22Rv1 (cell line): ENCODE measurements at regions not wholly inside any gene's neighbourhood (a gene's known extent, or its start where the extent isn't known, plus 50 kb on each side); places are given as distances from the start of the nearest gene placed in this dataset.

ENCODE experiments used
- H3K27ac ChIP-seq: fragments of 450-650 bp; 2 replicates; pipeline ENCODE4 v1.5.1; 2017
- ZFX ChIP-seq: fragments of 450-650 bp; IDR thresholded peaks from 2 replicates; pipeline ENCODE4 v1.6.1; 2017; ENCODE audit warnings: antibody characterized with exemption, borderline replicate concordance
- TF ChIP-seq, protein P1 (sequence below): fragments of 450-650 bp; IDR thresholded peaks from 2 replicates; pipeline ENCODE4 v1.5.1; 2017; ENCODE audit warnings: mild to moderate bottlenecking

DNA sequence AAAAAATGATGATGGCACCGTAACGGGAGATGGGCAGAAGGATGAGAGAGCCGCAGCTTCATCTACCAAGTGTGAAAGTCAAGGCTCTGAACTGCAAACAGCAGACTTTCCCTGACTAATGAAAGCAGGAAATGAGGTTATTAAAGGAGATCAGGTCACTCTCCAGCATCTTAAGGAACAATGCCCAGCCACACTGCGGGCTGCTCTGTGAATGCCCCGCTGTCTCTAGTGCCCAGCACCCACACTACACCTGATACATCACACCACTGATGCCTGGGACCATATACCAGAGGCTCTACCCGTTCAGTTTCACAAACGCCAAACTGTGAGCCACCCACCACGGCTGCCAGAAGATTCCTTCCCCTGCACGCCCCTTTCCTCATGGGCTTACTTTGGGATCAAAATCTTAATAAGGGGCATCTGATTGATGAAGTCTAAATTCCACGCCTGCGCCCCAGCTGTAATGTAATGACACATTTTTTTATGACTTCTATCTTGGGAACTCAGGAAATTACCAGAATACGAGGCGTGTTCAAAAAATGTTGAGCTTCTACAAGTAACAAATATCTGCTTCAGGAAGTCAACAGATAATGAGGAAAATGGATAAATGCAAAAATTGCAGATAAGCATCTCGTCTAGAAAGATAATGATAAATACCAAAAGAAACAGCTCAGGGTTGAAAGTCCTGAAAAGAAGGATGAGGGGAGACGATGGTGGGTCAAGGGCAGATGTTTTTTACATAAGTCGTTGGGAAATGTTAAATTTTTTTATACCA is 72.0 kb downstream of the MIS18A start:
- no peak overlapping the region for H3K27ac ChIP-seq
- TF ChIP-seq, protein P1, sequence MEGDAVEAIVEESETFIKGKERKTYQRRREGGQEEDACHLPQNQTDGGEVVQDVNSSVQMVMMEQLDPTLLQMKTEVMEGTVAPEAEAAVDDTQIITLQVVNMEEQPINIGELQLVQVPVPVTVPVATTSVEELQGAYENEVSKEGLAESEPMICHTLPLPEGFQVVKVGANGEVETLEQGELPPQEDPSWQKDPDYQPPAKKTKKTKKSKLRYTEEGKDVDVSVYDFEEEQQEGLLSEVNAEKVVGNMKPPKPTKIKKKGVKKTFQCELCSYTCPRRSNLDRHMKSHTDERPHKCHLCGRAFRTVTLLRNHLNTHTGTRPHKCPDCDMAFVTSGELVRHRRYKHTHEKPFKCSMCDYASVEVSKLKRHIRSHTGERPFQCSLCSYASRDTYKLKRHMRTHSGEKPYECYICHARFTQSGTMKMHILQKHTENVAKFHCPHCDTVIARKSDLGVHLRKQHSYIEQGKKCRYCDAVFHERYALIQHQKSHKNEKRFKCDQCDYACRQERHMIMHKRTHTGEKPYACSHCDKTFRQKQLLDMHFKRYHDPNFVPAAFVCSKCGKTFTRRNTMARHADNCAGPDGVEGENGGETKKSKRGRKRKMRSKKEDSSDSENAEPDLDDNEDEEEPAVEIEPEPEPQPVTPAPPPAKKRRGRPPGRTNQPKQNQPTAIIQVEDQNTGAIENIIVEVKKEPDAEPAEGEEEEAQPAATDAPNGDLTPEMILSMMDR: no peak
- no peak for TF ChIP-seq ZFX

DNA sequence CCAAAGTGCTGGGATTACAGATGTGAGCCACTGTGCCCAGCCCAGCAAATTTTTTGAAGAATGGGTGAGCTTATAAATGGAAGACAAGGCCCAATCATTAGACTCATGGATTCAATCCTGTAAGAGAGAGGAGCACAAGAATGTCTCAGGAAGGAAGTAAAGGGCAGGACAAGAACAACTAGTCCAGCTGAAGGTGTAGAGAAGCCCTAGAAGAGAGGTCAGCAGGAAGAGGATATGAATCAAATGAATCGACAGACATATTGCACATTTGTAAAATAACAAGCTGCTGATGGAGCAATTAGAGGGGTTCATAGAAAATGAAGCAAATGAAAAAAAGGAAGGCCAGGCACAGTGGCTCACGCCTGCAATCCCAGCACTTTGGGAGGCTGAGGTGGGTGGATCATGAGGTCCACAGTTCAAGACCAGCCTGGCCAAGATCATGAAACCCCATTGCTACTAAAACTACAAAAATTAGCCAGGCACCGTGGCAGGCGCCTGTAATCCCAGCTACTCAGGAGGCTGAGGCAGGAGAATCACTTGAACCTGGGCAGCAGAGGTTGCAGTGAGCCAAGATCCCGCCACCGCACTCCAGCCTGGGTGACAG is 74.9 kb downstream of the MIS18A start:
- no peak for TF ChIP-seq ZFX
- TF ChIP-seq, protein P1: no peak
- H3K27ac ChIP-seq: no peak overlapping the region

DNA sequence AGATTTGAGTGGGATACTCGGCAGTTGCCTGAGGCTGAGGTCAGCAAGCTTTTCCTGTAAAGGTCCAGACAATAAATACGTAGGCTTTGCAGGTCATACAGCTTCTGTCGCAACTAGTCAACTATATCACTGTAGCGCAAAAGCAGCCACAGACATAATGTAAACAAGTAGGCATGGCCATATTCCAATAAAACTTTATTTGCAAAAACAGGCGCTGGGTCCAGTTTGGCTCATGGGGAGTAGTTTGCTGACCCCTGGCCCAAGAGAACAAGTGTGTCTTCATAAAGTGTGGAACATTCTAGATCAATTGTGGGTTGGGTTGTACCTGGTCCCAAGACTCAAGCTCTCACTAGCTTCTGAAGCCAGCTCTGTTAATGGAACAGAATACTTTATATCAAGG is 78.8 kb downstream of the MIS18A start:
- TF ChIP-seq, protein P1: no peak
- no peak for TF ChIP-seq ZFX
- H3K27ac ChIP-seq: no peak overlapping the region

DNA sequence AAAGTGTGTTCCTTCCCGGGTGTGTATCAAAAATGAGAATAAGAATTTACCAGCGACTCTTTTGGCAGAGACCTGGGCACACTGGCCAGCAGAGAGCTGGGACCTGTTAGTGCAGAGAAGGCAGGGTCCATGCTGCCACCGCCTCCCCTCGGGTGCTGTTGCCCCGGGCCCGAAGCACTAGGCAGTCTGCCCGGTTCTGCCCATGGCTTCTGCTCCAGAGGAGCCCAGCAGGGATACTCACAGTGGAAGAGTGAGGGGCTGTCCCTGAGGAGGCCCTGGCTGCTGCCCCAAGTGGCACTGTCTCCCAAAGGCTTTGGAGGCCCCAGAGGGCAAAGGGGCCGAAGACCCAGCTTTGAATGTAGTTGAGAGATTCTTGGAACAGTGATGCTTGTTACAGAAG is 80.5 kb downstream of the MIS18A start:
- TF ChIP-seq, protein P1: no peak
- no peak for TF ChIP-seq ZFX

DNA sequence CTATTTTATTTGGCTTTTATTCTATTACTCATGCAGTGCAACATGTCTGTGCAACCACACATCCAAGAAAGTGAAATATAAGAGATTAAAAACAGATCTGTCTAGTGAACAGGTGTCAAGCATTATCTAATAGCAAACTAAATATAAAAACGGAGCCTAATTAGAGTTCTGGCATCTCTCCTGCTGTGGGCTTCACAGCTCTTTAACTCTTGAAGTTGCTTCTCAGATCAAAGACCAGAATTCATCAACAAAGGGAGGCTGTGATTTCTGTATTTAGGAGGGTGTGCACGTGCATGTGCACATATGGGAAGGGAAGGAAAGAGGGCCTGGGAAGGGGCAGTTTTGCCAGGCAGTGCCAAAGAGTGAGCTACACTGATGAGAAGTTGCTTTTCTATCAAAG is 81.0 kb downstream of the MIS18A start:
- H3K27ac ChIP-seq: no peak overlapping the region
- no peak for TF ChIP-seq ZFX
- TF ChIP-seq, protein P1: no peak

More for the DNA sequence above, 80.5 kb downstream of the MIS18A start:
- H3K27ac ChIP-seq: no peak overlapping the region

DNA sequence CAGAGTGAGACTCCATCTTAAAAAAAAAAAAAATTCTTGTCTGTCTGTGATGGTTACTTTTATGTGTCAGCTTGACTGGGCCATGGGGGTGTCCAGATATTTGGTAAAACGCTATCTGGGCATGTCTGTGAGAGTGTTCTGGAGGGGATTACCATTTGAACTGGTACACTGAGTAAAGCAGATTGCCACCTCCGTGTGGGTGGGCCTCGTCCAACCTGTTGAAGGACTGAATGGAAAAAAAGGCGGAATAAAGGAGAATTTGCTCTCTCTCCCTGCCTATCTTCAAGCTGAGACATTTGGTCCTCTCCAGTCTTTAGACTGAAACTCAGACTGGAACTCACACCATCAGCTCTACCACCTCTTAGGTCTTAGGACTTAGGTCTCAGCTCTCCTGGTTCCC is 82.8 kb downstream of the MIS18A start:
- no peak for TF ChIP-seq ZFX
- TF ChIP-seq, protein P1: no peak
- H3K27ac ChIP-seq: no peak overlapping the region

DNA sequence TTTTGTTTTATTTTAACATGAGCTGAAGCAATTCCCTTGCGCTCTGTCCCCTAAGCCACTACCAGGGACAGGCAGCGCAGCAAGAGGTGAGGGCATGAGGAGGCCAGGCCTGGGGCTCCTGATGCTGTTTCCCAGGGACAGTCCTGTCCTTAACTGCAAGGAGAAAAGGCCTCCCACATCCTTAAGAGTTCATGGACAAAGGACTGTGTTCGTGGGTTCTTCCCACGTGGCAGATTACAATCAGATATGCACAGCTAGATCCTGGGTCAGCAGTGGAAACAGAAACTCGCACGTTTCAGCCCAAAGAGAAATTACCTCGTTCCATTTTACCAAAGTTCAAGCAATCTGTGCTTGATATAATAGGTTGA is 85.8 kb downstream of the MIS18A start:
- no peak overlapping the region for H3K27ac ChIP-seq
- no peak for TF ChIP-seq ZFX
- TF ChIP-seq, protein P1: no peak
